SK-N-MC (cell line): ENCODE measurements at regions not wholly inside any gene's neighbourhood (a gene's known extent, or its start where the extent isn't known, plus 50 kb on each side); places are given as distances from the start of the nearest gene placed in this dataset.

Experiments
- EZH2 ChIP-seq: fragments of 200-600 bp; sonication (generic); IDR thresholded peaks from one replicate; pipeline ENCODE4 v1.6.1; 2017; ENCODE audit warnings: antibody characterized with exemption
- FOXP2 ChIP-seq: optimal IDR thresholded peaks from 2 replicates; pipeline ENCODE3; 2011; ENCODE audit warnings: mild to moderate bottlenecking, moderate library complexity; ENCODE audit not compliant: insufficient read depth; ENCODE audit errors: extremely low read length, control extremely low read depth
- POLR2AphosphoS5 ChIP-seq: IDR thresholded peaks from 2 replicates; pipeline ENCODE4 v1.6.1; 2012; ENCODE audit warnings: mild to moderate bottlenecking, low read depth, low read length, borderline replicate concordance

- TF ChIP-seq POLR2AphosphoS5 (no peak), EZH2 (no peak), FOXP2 (no peak)
These were observed 157.9 kb upstream of the DMRT1 start for GRCh38 chr9:683509-684021.
